Muscle layer of duodenum (tissue), 2 donors: ENCODE measurements at regions not wholly inside any gene's neighbourhood (a gene's known extent, or its start where the extent isn't known, plus 50 kb on each side); places are given as distances from the start of the nearest gene placed in this dataset.

Experiments
- H3K27ac ChIP-seq: one replicate; pipeline ENCODE4 v1.7.0; 2013; ENCODE audit warnings: mild to moderate bottlenecking, low read length
- H3K27me3 ChIP-seq: one replicate; pipeline ENCODE4 v1.7.0; 2013; ENCODE audit warnings: low read depth, mild to moderate bottlenecking, control low read depth, low read length
- H3K36me3 ChIP-seq, 2 donors: one replicate each; pipeline ENCODE4 v1.7.0; 2013; ENCODE audit warnings: low read length in 2 of 2, control low read depth in 1 of 2, mild to moderate bottlenecking in 1 of 2; ENCODE audit not compliant: insufficient read depth in 2 of 2, control insufficient read depth in 1 of 2
- H3K4me1 ChIP-seq, 2 donors: one replicate each; pipeline ENCODE4 v1.7.0; 2013; ENCODE audit warnings: low read length in 2 of 2, mild to moderate bottlenecking in 2 of 2, control low read depth in 1 of 2, moderate library complexity in 1 of 2; ENCODE audit not compliant: insufficient read depth in 2 of 2, control insufficient read depth in 1 of 2
- H3K4me3 ChIP-seq, 2 donors: one replicate each; pipeline ENCODE4 v1.7.0; 2013; ENCODE audit warnings: low read length in 2 of 2, low read depth in 1 of 2, mild to moderate bottlenecking in 1 of 2
- H3K9me3 ChIP-seq, 2 donors: one replicate each; pipeline ENCODE4 v1.7.0; 2013; ENCODE audit warnings: low read length in 2 of 2, control low read depth in 1 of 2, mild to moderate bottlenecking in 1 of 2; ENCODE audit not compliant: control insufficient read depth in 1 of 2
- donor health status: healthy.

DNA sequence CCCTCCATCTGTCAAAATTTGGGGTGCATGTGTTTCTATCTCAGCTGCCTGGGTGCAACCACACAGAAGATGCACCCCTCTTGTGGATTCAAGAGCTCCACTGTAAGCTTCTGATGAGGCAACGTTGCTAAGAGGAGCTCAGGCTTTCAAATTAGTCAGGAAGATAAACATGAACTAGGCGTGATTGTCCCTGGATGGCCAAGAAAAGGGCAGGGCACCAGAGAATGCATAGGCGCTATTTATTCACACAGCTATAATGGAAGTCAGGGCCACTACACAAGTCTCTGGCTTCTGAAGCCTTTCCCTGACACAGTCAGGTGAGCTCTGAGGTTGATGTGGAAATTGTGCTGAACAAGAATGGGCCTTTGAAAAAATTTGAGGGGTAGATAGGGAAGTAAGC is 1466.0 kb upstream of the CELF4 start:
- H3K36me3 ChIP-seq, result no peaks in the 10 kb centered on the region
- H3K4me1 ChIP-seq, result no peaks in the 10 kb centered on the region
- no peak overlapping the region for H3K27ac ChIP-seq
- H3K4me3 ChIP-seq, result no peak overlapping the region
- H3K9me3 ChIP-seq, result no peaks in the 10 kb centered on the region
- H3K27me3 ChIP-seq, result no peaks in the 10 kb centered on the region

DNA sequence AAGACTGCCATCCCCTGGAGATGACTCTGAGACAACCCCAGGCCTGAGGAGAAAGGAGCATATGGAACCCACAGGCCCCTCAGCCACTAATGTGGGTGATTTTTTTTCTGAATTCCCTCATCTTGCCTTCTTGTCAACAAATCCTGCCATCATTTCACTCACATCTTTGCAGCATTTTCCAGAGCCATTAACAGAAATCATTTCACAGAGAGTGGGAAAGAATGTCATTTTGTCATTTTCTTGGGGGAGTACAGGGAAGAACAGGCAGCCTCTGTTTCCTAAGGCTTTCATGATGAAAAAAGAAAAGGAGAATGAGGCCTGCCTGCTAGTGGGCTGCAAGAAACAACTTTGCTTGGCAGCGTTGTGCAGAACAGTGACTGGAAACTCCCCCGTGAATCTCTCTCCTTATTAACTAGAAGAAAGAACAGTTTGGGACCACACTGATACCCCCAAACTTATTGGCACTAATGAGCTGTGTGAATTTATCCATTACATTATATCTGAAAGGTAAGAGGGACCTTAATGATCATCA is 1464.6 kb upstream of the CELF4 start:
- Histone ChIP-seq H3K9me3 (no peaks in the 10 kb centered on the region), H3K4me1 (no peaks in the 10 kb centered on the region), H3K4me3 (no peak overlapping the region), H3K36me3 (no peaks in the 10 kb centered on the region), H3K27me3 (no peaks in the 10 kb centered on the region), H3K27ac (no peak overlapping the region)

DNA sequence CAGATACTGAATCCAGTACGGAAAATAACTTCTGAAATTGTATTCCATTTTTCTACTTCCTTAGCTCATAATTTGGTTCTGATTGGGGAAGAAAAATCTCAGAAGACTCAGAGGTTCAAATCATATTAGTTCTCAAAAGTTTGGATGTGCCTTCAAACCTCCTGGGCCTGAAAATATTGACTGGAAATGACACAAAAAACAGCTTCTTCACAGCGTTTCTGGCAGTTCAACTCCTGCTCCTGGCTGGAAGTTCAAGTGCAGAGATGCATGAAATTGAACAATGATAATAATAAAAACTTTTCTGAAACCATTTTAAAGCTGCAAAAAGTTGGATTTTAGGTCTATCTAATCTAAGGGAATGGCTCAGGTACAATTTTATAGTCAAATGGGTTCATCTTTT is 1459.9 kb upstream of the CELF4 start:
- no peak overlapping the region for H3K27ac ChIP-seq
- H3K36me3 ChIP-seq, result no peaks in the 10 kb centered on the region
- no peak overlapping the region for H3K4me3 ChIP-seq
- no peaks in the 10 kb centered on the region for H3K4me1 ChIP-seq
- H3K9me3 ChIP-seq, result peaks cover 0 to 2% of the 10 kb centered on the region in 2 donors
- no peaks in the 10 kb centered on the region for H3K27me3 ChIP-seq

DNA sequence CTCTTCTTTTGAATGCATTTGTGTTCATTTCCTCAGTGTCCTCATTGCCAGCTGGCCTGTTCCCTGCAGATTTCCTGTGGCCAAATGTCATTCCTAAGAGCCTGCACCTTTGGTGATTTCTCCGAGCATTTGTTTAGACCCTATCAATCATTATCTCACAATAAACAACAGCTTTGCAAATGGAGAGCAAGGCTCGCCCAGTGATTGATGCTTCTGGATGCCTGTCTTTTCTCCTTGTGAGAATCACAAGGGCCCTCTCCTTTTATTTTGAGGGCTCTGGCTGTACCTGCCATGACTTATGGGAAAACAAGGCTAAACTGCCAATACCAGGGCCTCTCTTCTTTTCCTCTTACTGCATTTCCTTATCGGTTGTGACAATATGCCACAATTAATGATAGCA is 1454.4 kb upstream of the CELF4 start:
- no peak overlapping the region for H3K27ac ChIP-seq
- H3K4me3 ChIP-seq, result no peak overlapping the region
- H3K4me1 ChIP-seq, result no peaks in the 10 kb centered on the region
- H3K36me3 ChIP-seq, result no peaks in the 10 kb centered on the region
- H3K9me3 ChIP-seq, result peaks cover 0 to 2% of the 10 kb centered on the region in 2 donors
- no peaks in the 10 kb centered on the region for H3K27me3 ChIP-seq

DNA sequence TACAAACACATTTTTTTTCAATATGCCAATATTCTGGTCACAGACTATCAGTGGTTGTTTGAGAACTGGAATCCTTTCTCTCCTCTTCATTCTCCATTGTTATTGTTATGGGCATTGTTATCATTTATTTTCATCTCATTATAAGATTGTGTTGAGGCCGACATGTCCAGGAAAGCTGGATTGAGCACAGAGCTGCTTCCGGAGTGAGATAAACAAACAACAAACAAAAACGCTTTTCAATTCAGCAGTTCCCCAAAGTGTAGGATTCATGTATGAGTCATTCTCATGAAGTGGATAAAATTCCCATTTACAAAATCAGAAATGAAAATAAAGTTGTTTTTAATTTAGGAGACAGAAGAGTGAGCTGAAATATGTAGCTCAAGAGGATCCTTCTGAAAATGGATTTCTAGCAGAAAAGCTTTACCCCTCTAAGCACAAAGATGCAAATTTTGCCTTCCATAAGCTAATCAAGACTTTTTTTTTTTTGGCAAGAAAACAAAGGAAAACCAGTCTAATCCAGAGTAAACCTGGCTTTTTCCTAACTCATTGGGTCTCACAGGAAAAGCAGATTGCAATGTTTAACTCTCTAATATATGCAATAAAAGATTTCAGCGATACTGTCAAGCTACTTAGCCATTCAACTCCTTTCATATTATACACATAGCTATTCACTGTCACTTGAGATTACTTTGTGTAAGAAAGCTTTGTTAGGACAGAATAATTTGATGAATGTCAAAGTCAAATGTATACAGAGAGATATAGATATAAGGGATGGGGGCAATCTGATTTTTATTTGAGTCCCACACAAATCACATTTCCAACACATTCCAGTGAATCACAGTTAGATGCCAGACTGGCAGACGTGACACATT is 1441.7 kb upstream of the CELF4 start:
- Histone ChIP-seq H3K27me3 (no peaks in the 10 kb centered on the region), H3K4me3 (no peak overlapping the region), H3K4me1 (no peaks in the 10 kb centered on the region), H3K9me3 (no peaks in the 10 kb centered on the region), H3K36me3 (no peaks in the 10 kb centered on the region), H3K27ac (no peak overlapping the region)

DNA sequence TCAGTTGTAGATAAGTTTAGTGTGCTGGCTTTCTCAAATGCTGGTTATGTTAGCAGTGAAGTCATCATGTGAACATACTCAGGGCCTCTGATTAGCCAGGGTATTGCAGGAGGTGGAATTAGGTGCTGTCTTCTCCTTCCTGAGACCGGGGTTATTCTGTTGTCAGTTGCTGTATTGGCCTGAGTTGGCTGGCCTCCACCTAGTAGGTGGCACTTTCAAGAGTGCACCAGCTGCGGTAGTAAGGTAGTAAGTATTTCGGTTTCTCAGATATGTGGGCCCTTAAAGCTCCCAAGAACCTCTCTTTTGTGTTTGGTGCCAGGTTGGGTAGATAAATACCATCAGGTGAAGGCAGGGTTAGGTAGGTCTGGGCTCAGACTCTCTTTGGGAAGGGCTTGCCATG is 1430.5 kb upstream of the CELF4 start:
- no peak overlapping the region for H3K4me3 ChIP-seq
- H3K27me3 ChIP-seq, result no peaks in the 10 kb centered on the region
- no peaks in the 10 kb centered on the region for H3K36me3 ChIP-seq
- H3K27ac ChIP-seq, result no peak overlapping the region
- no peaks in the 10 kb centered on the region for H3K4me1 ChIP-seq
- H3K9me3 ChIP-seq, result peaks cover 0 to 5% of the 10 kb centered on the region in 2 donors

DNA sequence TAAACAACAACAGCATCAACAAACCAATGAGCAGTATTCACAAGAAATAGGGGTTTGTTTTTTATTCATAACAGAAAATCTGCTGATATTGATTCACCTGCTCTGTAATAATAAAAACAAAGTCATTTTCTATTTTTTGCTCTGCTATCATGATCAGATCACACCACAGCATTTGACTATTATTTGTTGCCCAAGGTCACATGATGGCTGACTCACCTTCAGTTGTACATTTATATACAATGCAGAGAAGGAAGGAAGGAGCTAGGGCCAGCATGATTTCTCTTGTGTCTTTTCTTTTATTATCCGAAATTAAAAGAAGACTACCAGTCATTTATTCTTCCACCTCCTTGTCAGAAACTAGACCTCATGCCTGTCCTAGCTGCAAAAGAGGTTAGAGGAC is 1427.7 kb upstream of the CELF4 start:
- Histone ChIP-seq H3K27ac (no peak overlapping the region), H3K4me1 (no peaks in the 10 kb centered on the region), H3K4me3 (no peak overlapping the region), H3K36me3 (no peaks in the 10 kb centered on the region), H3K9me3 (peaks cover 0 to 5% of the 10 kb centered on the region in 2 donors), H3K27me3 (no peaks in the 10 kb centered on the region)

DNA sequence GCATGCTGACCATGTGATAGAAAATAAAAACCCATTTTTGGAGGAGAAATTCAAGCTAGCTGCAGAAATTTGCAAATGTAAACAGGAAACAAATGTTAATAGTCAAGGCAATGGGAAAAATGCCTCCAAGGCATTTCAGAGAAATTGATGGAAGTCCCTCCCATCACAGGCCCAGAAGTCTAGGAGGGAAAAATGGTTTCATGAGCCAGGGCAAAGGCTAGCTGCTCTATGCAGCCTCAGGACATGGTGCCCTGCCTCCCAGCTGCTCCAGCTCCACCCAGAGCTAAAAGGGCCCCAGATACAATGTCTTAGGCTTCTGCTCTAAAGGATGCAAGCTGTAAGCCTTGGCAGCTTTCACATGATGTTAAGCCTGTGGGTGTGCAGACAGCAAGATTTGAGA is 1419.4 kb upstream of the CELF4 start:
- no peaks in the 10 kb centered on the region for H3K9me3 ChIP-seq
- no peaks in the 10 kb centered on the region for H3K4me1 ChIP-seq
- H3K27ac ChIP-seq, result no peak overlapping the region
- no peaks in the 10 kb centered on the region for H3K27me3 ChIP-seq
- no peaks in the 10 kb centered on the region for H3K36me3 ChIP-seq
- H3K4me3 ChIP-seq, result no peak overlapping the region

DNA sequence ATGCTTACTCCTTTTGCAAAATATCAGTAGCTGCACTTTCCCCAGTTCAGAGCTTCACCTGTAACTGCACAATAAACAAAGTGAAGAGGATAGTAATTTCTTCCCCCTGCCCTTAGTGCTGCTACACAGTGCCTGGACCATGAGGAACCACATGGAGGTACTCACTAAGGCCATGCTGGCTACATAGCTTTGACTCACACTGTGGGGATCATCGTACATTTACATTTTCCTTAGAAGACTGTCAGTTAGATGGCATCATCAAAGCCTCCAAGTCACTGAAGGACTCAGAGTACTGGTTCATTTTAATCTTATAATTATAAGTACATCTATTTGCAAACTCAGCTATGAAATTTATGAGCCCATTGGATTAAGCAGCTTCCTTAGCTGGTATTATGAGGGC is 1416.5 kb upstream of the CELF4 start:
- Histone ChIP-seq H3K4me3 (no peak overlapping the region), H3K27me3 (no peaks in the 10 kb centered on the region), H3K9me3 (no peaks in the 10 kb centered on the region), H3K4me1 (no peaks in the 10 kb centered on the region), H3K36me3 (no peaks in the 10 kb centered on the region), H3K27ac (no peak overlapping the region)

DNA sequence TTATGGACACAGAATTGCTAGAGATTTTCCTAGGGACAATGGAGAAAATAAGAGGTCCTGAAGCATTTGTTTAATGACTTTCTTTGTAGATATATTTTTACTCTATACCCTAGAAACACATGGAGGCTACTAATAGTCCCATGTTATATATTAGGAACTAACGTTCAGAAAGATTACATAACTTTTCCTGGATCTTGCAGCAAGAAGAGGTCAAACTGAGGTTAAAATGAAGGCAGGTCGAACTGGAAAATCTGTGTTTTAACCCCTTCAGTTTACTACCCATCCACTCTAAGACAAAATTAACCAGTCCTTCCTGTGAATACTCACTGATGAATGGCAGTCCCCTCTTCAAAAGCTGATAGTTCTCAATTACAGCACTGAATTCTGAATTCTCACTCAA is 1415.8 kb upstream of the CELF4 start:
- Histone ChIP-seq H3K36me3 (no peaks in the 10 kb centered on the region), H3K4me1 (no peaks in the 10 kb centered on the region), H3K27me3 (no peaks in the 10 kb centered on the region), H3K27ac (no peak overlapping the region), H3K9me3 (no peaks in the 10 kb centered on the region), H3K4me3 (no peak overlapping the region)

DNA sequence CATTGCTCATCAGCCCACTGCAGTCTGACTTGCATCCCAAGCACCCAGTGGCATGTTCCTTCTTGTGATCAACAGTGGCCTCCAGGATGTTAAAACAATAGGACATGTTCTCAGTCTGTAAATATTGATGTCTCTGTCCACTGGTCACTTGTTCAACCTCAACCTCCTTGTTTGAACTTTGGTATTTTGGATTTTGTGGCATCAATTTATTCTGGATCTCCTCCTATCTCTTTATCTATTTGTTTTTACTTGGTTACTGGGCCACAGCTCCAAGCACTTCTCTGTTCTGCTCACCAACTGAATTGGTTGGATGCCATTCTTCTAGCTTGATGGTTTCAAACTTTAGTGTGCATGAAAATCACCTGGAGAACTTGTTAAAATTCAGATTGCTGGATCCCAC is 1414.8 kb upstream of the CELF4 start:
- H3K4me3 ChIP-seq, result no peak overlapping the region
- no peaks in the 10 kb centered on the region for H3K36me3 ChIP-seq
- no peak overlapping the region for H3K27ac ChIP-seq
- no peaks in the 10 kb centered on the region for H3K27me3 ChIP-seq
- H3K4me1 ChIP-seq, result no peaks in the 10 kb centered on the region
- H3K9me3 ChIP-seq, result no peaks in the 10 kb centered on the region

DNA sequence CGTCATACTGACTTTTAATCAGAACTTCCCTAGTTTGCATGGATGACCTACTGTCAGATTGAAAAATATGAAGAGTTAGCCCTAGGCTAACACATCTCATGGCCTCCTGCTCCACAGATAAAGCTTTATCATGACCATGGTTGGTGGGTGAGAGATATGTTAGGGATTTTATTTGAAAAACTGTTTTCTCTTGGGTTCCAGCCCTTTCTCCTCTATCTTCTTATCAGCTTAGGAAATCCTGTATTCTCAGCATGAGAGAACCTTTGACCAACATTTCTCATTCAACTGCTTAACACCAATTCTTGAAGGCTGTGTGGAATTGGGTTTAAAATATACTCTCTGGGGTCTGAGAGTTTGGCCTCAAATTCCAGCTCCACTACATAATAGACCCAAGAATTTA is 1407.0 kb upstream of the CELF4 start:
- H3K27me3 ChIP-seq, result no peaks in the 10 kb centered on the region
- H3K9me3 ChIP-seq, result no peaks in the 10 kb centered on the region
- H3K36me3 ChIP-seq, result no peaks in the 10 kb centered on the region
- no peak overlapping the region for H3K27ac ChIP-seq
- no peaks in the 10 kb centered on the region for H3K4me1 ChIP-seq
- H3K4me3 ChIP-seq, result no peak overlapping the region
